AG08396 (cell line): ENCODE measurements at regions not wholly inside any gene's neighbourhood (a gene's known extent, or its start where the extent isn't known, plus 50 kb on each side); places are given as distances from the start of the nearest gene placed in this dataset.

Experiments used
- DNase-seq: peaks from one replicate; pipeline ENCODE4 v3.0.0; 2012; ENCODE audit warnings: low spot score, mixed read lengths

GRCh38 chr20:1790386-1790785 is 104.8 kb upstream of the SIRPA start:
- no peak for DNase-seq

- no peak for DNase-seq
These were observed 107.2 kb upstream of the SIRPA start for GRCh38 chr20:1788044-1788443.

GRCh38 chr20:1786486-1786885 is 108.7 kb upstream of the SIRPA start:
- DNase-seq, result no peak

- no peak for DNase-seq
These were observed 110.6 kb upstream of the SIRPA start for GRCh38 chr20:1784586-1784985.

GRCh38 chr20:1783245-1783644 is 112.0 kb upstream of the SIRPA start:
- DNase-seq, result no peak

- no peak for DNase-seq
These were observed 113.0 kb upstream of the SIRPA start for GRCh38 chr20:1782181-1782580.

GRCh38 chr20:1779567-1779966 is 115.6 kb upstream of the SIRPA start:
- no peak for DNase-seq

- DNase-seq, result no peak
These were observed 116.9 kb upstream of the SIRPA start for GRCh38 chr20:1778338-1778737.

- DNase-seq, result no peak
These were observed 117.8 kb upstream of the SIRPA start for GRCh38 chr20:1777476-1777820.

- peak; percentile 83 for DNase-seq
These were observed 118.3 kb upstream of the SIRPA start for GRCh38 chr20:1776681-1777475.

- peak; percentile 22 for DNase-seq
These were observed 117.5 kb upstream of the SIRPG start for GRCh38 chr20:1775117-1775516.

- no peak for DNase-seq
These were observed 116.9 kb upstream of the SIRPG start for GRCh38 chr20:1774479-1774878.

GRCh38 chr20:1773816-1774215 is 116.2 kb upstream of the SIRPG start:
- no peak for DNase-seq

- DNase-seq, result no peak
These were observed 111.9 kb upstream of the SIRPG start for GRCh38 chr20:1769491-1769890.

- DNase-seq, result no peak
These were observed 109.2 kb upstream of the SIRPG start for GRCh38 chr20:1766731-1767130.

GRCh38 chr20:1764136-1765033 is 106.8 kb upstream of the SIRPG start:
- peak; percentile 78 for DNase-seq

GRCh38 chr20:1761598-1761997 is 104.0 kb upstream of the SIRPG start:
- no peak for DNase-seq

- DNase-seq, result peak; percentile 59
These were observed 103.5 kb upstream of the SIRPG start for GRCh38 chr20:1761116-1761515.

GRCh38 chr20:1758765-1759164 is 101.2 kb upstream of the SIRPG start:
- no peak for DNase-seq

- DNase-seq, result no peak
These were observed 100.3 kb upstream of the SIRPG start for GRCh38 chr20:1757606-1758512.

GRCh38 chr20:1757072-1757471 is 99.5 kb upstream of the SIRPG start:
- DNase-seq, result no peak

GRCh38 chr20:1754749-1755148 is 97.2 kb upstream of the SIRPG start:
- DNase-seq, result no peak
